ENCODE measurements at regions not wholly inside any gene's neighbourhood (a gene's known extent, or its start where the extent isn't known, plus 50 kb on each side); places are given as distances from the start of the nearest gene placed in this dataset.

DNA sequence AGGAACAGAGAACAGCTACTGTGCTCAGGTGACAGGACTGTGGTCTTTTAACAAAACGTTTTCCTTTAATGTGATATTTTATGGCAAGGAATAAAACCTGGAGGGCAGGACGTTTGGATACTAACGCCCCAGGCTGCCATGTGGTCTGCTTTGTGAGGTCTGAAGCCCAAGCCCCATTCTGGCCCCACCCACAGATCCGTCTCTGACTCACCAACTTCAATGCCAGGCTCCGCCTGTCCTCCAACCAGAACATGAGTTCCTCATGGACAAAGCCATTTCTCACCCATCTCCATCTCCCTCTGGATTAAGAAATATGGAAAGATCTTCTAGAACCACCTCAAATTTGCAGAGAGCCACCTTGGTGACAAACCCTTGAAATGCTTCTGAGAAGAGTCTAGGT lies 148.8 kb downstream of the CRYBB2 start:
- no peak for DNase-seq

DNA sequence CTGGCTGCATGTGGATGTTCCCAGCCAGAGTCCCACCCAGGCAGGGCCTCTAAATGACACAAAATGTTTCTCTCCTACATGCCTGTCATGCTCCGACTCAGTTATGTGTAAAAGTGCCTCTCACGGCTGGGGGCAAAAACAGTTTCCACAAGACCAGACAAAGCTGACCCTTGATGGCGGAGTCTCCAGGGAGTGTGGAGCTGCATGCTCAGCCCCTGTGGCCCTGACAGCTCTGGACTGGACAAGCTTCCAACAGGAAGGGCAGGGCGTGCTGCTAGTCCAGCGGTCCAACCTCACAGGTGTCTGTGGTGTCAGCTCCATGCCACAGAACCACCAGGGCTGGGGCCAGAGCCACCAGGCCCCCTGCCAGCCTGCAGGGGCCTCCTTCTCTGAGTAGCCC lies 149.6 kb downstream of the CRYBB2 start:
- DNase-seq, result no peak

DNA sequence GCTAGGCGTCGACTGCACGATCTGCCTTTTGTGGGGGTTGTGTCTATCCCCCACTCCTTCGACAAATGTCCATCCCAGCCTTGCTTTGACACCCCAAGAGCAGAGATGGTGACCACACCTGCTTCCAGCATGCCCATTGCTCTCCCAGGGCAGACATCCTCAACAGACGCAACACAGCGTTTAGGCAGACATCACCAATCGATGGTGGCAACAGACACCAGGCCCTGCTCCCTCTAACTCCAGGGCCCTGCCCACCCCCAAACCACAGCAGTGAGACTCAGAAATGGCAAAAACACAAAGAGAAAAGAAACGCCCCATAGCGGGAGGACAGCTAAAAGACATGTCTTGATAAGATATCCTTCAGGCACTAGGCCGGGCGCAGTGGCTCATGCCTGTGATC lies 150.9 kb downstream of the CRYBB2 start:
- DNase-seq, result no peak

DNA sequence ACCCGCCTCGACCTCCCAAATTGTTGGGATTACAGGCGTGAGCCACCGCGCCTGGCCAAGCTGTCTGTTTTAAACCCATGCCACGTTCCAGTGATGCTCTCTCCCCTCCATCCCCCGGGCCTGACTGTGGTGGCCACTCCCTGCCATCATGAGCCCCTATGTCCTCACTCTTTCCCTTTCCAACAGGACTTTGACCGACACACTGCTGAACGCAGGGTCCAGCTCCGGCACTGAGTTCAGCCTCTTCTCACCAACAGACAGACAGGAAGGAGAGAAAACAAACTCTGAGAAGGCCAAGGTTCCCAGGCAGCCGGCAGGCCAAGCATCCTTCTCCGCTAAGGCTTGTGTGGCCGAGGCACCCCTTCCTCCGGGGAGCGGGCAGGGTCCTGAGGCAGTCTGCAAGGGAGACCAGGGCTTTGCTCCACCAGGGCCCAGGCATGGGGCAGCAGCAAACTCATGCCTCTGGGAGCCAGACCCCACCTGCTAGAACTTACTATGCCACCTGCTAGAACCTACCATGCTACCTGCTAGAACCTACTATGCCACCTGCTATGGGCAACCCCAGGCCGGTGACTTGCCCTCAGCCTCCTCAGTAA lies 152.7 kb downstream of the CRYBB2 start:
- no peak for DNase-seq

DNA sequence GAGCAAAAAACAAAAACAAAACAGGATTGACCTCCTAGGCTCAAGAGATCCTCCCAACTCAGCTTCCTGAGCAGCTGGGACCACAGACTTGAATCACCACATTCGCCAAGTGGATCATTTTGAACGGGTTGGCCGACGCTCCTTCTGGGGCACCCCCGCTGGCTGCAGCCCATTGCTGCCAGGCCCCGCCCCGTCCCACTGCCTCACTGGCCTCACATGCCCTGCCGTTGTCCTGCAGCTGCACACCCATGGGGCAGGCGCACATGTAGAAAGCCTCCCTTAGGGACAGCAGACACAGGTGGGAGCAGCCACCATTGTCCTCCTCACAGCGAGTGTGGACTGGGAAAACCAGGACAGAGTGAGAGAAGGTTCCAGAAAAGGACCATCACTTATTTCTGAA lies 154.5 kb downstream of the CRYBB2 start:
- no peak for DNase-seq

DNA sequence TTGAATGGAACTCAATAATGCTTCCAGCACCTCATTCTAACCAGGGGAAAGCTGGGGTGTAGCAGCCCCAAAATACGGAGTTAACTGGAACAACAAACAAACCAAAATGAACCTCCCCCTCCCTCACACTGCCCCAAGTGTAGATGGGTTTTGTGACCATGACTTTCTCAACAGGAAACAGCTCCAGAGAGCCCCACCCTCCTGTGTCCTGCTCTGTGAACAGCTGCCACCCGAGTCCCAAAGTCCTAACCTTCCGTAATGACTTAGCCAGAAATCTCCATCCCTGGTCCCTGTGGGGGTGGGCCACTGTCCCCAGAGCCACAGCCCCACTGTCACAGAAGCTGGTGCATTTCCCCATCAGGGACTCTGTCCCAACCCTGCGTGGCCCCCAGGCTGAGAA lies 155.4 kb downstream of the CRYBB2 start:
- DNase-seq, result no peak

DNA sequence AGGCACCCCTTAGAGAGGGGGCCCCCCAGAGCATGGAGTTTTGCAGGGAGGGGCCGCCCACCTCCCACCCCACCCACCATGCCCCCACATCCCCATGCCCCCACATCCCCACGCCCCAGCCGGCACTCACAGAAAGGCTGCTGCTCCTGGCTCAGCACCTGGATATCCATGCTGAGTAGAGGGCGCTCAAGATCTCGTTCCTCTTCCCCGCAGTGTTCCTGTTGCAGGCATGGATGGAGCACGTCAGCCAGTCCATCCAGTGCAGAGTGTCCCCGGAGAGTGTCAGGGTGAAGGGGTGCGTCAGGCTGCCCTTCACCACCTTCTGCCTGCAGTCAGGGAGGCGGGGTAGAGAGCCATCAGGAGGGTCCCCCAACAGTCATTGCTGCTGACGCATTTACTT lies 156.2 kb downstream of the CRYBB2 start:
- DNase-seq, result no peak

DNA sequence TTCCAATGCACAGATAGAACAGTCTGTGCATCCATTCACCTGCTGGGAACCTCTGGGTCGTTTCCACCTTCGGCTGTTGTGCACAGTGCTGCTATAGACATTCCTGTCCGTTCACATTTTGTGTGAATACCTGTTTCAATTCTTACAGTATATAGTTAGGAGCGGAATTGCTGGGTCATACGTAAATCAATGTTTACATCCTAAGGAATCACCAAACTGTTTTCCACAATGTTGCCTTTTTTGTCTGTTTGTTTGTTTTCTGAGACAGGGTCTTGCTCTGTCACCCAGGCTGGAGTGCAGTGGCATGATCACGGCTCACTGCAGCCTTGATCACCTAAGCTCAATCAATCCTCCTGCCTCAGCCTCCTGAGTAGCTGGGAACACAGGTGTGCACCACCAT lies 158.3 kb downstream of the CRYBB2 start:
- DNase-seq, result no peak

DNA sequence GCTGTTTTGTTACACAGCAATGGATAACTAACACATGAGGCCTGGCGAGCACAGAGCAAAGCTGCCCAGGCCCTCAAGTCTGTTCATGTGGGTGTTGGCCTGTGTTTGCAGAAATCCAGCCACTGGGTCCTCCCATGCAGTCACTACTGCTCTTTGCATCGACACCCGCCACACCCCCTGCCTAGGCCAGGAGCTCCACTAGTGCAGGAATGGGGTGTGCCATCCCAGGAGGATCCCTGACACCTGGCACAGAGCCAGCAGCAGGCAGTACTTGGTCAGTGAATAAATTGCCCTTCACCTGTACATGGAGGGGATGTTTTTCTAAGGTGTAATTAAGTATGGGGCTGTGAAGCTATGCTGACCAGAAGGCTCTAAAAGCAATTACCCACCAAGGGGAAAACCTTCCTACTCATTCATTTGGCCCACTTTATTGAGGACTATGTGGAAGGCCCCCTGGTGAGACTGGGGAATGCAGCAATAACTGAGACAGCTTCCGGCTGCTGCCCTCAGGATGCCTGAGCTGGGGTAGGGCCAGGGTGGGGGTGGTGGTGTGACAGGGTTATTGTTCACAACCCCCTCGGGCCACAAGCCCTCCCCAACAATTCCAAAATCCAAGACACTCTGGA lies 160.8 kb downstream of the CRYBB2 start:
- no peak for DNase-seq

DNA sequence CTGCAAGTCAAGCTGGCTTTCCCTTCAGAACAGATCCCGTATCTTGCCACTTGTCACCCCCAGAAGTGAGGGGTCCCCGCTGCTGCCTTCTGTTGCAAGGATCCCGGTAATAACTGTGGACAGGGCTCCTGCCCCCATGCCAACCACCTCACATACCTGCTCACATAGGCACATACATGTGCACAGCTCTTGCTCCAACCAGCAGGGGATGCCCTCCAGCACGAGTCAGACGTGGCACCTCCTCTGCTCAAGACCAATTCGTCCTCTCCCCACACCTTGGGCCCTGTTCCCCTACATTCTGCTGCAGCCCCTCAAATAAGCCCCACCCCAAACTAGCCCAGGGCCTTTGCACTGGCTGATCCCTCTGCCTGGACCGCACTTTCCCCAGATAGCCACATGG lies 163.3 kb downstream of the CRYBB2 start:
- no peak for DNase-seq

DNA sequence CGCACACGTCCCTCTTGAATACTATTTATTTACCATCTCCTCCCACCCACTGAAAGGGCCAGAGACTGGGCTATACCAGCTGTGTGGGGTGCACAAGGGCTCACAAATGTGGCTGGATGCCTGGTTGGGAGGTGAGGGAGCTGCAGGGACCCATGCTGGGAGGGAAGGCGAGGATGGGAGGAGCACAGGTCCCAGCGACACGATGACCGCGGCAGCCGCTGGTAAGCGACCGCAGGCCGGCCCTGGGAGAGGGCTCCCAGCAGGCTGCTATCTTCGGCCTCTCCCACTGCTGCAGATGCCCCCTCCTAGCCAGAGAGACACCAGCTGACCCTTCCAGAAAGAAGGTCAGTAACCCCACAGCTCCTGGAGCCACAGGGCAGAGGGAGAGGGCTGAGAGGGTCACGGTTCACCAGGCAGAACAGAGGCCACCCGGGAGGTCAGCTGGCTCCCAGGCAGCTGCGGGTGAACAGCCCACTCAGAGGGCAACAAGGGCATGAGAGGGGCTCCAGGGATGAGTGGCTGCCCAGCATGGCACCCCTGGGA lies 163.9 kb downstream of the CRYBB2 start:
- DNase-seq, result no peak

DNA sequence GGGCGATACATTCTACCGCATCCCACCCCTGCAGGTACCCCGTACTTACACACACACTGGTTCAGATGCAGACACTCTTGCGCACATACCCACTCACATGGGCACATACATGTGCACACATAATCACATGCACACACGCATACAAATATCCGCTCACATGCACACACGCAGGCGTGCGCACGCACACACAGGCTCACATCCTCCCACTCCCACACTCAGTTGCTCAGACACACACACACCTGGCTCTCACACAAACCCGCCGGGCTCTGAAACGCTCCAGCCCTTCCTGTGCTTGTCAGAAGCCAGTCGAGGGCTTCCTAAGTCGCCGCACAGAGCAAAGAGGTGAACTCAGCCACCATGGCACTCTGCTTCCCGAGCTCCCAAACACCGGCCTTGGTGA lies 164.5 kb downstream of the CRYBB2 start:
- DNase-seq, result no peak

DNA sequence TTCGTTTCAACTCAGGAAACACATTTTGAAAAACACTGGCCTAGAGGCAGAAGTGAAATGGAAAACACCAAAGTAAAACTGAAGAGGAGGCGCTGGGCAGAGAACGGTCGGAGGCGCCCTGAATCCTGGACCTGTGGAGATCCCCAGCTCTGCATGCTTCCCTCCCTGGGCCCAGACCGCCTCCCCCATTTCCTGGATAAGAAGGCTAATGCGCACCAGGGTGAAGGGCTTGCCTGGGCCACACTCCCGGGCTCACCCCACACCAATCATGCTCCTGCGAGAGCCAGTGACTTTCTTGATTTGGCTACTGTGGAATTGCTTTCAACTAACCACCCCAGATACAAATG lies 167.1 kb downstream of the CRYBB2 start:
- DNase-seq, result no peak

DNA sequence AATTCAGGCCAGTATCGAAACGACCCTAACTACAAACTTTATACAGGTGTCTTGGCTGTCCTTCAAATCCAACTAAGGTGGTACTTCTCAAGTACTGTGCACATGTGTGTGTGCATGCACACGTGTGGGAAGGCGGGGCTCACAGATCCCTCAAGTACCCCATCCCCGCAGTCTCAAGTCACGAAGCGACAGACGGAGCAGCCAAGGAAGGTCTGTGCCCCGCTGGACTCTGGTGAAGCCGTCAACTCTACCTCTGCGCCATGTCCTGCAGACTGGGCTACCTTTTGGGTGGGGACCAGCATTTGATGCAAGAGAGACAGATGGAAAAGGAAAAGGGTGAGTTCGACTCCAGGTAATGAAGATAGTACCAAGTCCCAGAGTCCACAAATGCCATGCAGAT lies 169.0 kb downstream of the CRYBB2 start:
- DNase-seq, result no peak

DNA sequence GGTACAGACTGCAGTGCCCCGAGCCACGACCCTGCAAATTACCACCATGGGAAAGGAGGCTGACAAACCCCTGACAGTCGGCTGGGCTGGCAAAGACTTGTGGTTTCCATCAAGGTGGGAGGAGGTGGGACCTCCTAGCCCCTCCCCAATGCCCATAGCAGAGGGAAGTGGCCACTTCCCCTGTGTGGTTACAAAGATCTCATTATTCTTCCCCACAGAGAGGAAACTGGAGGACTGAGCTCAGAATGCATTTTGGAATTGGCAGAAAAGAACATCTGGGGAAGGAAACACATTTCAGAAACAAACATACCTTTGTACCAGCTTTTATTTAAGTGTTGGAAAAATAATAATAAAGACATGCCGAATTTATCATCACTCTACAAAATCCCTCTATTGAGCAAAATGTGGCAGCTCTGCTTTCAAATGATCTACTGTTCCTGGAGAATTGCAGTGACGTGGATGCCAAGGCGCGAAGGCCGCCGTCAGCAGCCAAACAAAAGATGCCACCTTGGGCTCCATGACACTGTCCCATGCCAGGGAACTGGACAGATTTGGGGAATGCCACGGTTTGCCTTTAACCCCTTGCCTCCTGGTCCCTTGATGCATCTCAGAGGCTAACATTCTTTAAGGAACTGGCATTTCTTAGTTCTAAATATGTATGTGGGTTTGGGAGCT lies 169.6 kb downstream of the CRYBB2 start:
- no peak for DNase-seq

DNA sequence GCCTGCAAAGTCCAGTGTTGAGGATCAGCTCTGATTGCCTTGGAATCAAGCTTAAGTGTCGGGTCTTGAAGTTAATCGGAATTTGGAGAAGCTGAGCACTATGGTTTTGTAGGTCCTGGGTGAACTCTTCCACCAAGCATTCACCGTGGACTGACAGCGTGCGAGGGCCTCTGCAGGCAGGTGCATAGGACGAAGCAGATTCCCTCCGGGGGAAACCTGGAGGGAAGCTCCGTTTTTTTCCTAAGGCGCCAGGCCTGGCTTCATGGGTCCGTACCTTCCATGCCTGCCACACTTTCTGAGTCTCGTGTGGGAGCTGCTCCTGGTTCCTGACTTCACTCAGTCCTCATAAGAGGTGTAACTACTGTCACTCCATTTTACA lies 170.1 kb downstream of the CRYBB2 start:
- no peak for DNase-seq

DNA sequence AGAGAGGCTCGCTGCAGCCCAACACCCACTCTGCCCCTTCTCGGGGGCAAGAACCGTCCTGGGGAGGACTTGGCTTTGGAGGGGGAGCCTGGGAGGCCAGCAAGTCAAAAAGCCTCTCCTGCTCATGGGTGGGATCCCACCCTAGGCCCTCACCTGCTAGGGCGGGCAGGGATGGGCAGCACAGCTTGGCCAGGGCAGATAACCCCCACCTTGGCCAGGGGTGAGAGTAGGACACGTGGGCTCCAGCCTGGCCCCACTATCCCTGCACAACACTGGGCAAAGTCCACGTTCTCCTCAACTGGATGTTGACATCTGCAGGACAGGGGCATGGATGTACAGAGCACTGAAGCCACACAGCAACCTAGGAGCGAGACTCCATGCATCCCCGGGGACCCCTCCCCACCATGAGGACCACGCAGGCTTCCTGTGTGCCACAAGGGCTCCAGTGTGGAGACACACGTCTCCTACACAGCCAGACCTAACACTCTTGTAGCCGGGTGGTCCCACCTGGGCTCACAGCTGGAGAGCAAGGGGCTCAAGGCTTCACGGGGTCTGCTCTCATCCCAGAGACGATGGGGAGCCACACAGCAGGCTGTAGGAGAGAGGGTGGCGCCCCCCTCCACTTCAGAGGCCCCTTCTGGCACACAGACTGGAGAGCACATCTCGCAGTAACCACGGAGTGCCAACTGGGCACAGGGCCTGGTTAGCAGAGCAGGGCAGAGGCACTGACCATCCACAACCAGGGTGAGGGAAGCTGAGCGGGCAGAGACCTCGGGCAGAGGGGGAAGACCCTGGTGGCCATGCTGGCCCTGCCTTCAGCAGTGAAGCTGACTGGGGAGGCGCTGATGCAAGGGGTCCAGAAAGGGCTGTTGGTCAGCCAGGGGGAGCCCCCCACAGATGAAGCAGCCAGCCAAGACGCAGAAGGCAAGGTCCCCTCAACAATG lies 171.1 kb downstream of the CRYBB2 start:
- no peak for DNase-seq

DNA sequence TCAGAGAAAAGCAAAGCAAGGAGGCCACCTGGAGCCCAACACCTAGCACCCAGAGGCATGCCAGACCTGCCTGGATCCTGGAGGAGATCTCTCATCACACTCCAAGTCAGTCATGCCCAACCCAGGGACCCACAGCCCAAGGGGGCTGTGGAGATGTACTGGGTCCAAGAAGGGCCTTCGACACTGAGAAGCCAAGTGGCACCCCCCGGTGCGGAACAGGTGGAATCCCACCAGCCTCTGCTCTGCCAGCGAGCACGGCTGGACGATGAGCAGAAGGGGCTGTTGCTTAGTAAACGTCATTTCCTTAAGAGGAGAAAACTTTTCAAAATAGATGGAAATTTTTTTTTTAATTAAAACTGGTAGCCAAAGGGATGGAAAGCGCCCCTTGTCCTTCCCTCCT lies 171.9 kb upstream of the GRK3 start:
- no peak for DNase-seq

DNA sequence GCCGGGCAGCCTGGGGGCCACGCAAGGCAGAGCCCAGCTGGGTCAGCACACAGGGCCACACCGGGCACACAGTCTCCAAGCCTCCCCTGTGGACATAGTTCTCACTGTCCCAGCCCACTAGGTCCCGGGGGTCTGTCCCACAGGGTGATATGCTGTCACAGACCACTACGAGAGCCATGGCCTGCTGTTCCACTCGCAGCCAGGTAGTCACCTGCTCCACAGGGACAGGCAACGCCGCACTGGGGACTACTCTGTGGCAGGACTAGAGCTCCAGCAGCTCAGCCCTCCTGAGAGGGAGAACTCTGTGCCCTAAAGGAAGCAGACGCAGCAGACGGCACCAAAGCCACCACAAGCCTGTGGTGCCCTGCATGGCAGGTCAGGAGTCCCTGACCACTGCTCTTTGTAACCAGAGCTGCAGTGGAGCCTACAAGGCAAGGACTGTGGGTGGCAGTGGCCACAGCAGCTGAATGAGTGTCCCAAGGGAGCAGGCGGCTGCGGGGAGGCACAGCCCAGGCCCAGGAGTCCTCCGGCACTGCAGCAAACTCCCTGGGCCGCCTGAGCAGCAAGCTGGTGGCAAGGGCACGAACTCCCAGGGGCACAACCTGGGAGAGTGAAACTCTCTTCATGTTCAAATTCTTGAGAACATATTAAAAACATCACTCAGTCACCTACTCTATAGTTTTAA lies 171.2 kb upstream of the GRK3 start:
- DNase-seq, result no peak

DNA sequence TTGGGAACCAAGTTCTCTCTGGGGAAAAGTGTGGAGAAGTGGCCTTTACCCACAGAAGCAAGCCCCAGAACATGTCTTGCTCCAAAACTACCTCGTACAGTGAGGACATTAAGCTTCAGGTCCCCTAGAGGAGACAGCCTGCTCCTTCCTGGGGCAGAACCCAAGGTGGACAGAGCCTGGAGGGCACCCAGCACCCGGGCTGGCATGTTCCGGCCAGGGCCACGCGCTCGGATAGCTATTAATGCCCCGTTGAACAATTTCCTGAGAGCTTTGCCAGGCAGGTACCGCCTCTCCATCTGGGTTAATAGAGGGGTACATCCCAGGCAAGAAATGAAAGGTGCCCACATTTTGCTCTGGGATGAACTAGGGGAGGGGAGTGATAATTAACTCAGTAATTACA lies 169.0 kb upstream of the GRK3 start:
- DNase-seq, result no peak

DNA sequence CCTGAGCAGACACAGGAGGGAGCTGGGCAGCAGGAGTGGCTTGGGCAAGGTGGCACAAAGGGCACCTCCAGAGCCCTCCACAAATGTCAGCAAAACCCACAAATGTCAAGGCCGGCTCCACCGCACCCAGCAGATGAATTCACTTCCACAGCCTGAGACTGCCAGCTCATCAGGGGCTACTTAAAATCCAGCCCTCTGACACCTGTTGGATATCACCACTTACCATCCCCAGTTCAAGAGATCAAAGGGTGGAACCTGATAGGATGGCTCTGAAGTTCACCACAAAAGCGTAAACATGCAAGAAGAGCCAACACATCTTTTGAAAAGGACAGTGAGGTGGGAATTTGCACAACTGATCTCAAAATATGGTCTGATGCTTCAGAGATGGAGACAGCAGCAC lies 168.6 kb upstream of the GRK3 start:
- DNase-seq, result no peak

DNA sequence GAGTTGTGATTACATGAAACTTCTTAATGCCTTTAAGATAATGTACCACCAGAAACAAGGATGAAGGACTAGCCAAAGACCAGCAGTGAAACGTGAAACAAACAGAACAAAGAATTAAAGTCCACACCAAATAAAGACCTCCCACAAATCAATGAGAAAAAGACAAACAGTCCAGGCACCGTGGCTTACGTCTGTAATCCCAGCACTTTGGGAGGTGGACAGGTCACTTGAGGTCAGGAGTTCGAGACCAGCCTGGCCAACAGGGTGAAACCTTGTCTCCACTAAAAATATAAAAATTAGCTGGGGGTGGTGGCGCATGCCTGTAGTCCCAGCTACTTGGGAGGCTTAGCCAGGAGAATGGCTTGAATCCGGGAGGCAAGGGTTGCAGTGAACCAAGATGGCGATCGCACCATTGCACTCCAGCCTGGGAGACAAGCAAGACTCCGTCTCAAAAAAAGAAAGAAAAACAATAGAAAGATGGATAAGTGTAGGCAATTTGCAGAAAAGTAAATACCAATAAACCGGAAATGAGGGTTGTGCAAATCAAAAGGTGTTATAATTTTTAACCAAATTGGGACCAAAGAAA lies 167.8 kb upstream of the GRK3 start:
- no peak for DNase-seq

DNA sequence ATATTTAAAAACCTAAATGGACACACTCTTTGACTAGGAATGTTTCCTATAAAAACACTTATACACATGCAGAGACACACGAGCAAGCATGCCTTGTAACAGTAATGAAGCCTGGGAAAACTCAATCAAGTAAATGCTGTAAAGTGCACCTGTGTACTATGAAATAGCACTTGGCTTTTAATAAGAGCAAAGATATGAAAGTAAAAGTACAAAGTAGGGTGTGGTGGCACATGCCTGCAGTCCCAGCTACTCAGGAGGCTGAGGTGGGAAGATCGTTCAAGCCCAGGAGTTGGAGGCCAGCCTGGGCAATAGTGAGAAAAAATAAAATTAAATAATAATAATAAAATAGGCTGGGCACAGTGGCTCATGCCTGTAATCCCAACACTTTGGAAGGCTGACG lies 166.9 kb upstream of the GRK3 start:
- DNase-seq, result no peak

All from SHP77 (cell line).